Lung (tissue), 11 donors: ENCODE measurements at regions not wholly inside any gene's neighbourhood (a gene's known extent, or its start where the extent isn't known, plus 50 kb on each side); places are given as distances from the start of the nearest gene placed in this dataset.
A peak's percentile ranks its signal among the peaks of the same experiment; 100 is the strongest.

Source experiments
- ATAC-seq: fragments of 200-7000 bp; cut with Tn5 transposase; one replicate; pipeline ENCODE4 v1.9.1; 2020; ENCODE audit warnings: moderate number of reproducible peaks; ENCODE audit not compliant: insufficient read depth, low FRiP score
- DNase-seq, 3 donors: peaks; one replicate each; pipeline ENCODE4 v3.0.0-alpha.2; 2013 to 2017
- H3K27ac ChIP-seq, 2 donors: one replicate each; pipeline ENCODE4 v1.5.1; 2013; ENCODE audit warnings: mild to moderate bottlenecking in 2 of 2, moderate library complexity in 2 of 2, control low read depth in 1 of 2, inconsistent platforms in 1 of 2, low read depth in 1 of 2, low read length in 1 of 2
- H3K27me3 ChIP-seq, 3 donors: one replicate each; pipeline ENCODE4 v1.5.1; 2013; ENCODE audit warnings: low read length in 2 of 3; ENCODE audit not compliant: control insufficient read depth in 3 of 3, insufficient read depth in 3 of 3
- H3K36me3 ChIP-seq, 4 donors: one replicate each; pipeline ENCODE4 v1.5.1; 2013; ENCODE audit warnings: low read length in 4 of 4, mild to moderate bottlenecking in 1 of 4, moderate library complexity in 1 of 4; ENCODE audit not compliant: control insufficient read depth in 4 of 4, insufficient read depth in 4 of 4
- H3K4me1 ChIP-seq, 5 donors: one replicate each; pipeline ENCODE4 v1.5.1; 2013; ENCODE audit warnings: low read length in 5 of 5, mild to moderate bottlenecking in 2 of 5, moderate library complexity in 1 of 5; ENCODE audit not compliant: control insufficient read depth in 5 of 5, insufficient read depth in 5 of 5
- H3K4me3 ChIP-seq: one replicate; pipeline ENCODE4 v1.5.1; 2013; ENCODE audit warnings: mild to moderate bottlenecking, control low read depth, moderate library complexity
- H3K9ac ChIP-seq, 2 donors: one replicate each; pipeline ENCODE4 v1.5.1; 2013; ENCODE audit warnings: low read length in 2 of 2, control low read depth in 1 of 2; ENCODE audit not compliant: insufficient read depth in 1 of 2
- H3K9me3 ChIP-seq, 4 donors: one replicate each; pipeline ENCODE4 v1.5.1; 2013; ENCODE audit warnings: low read length in 3 of 4, mild to moderate bottlenecking in 1 of 4, moderate library complexity in 1 of 4; ENCODE audit not compliant: control insufficient read depth in 4 of 4, insufficient read depth in 3 of 4
- CTCF ChIP-seq: IDR thresholded peaks from 2 replicates; pipeline ENCODE4 v1.5.1; 2012; ENCODE audit warnings: mild to moderate bottlenecking; ENCODE audit errors: control extremely low read depth, extremely low read depth
- WGBS, 2 donors: extraction: QIAGEN DNeasy Blood & Tissue Kit; methylation state at CpG; one replicate each; pipeline ENCODE4 v1.1.7; 2013; 5-methylcytosine and 5-hydroxymethylcytosine counted together
- donor health status: control.
- donor health status: control.
- donor health status: Bipolar disorder and iron deficiency.
- donor health status: healthy.
- donor health status: DM: yes; HTN: yes; CAD: no.

GRCh38 chr2:20516291-20516645, 69.4 kb downstream of the RHOB start:
- no peaks in the 10 kb centered on the region for H3K9me3 ChIP-seq
- no peaks in the 10 kb centered on the region for H3K27me3 ChIP-seq
- no peaks in the 10 kb centered on the region for H3K36me3 ChIP-seq
- H3K4me1 ChIP-seq, result peaks cover 0 to 6% (median 0%) of the 10 kb centered on the region in 5 donors
- WGBS, 2 donors, result 93 to 100% methylated on average over 2 of the region's 2 CpGs
- H3K27ac ChIP-seq, result no peak overlapping the region
- no peak overlapping the region for H3K9ac ChIP-seq
- no peak for TF ChIP-seq CTCF
- no peak overlapping the region for H3K4me3 ChIP-seq
- ATAC-seq (no peak), DNase-seq (no peak)

GRCh38 chr2:20516646-20517341, 69.9 kb downstream of the RHOB start:
- ATAC-seq (no peak), DNase-seq (peak in 1 of 3 donors; percentile 56)
- Histone ChIP-seq H3K4me1 (peaks cover 0 to 6% (median 0%) of the 10 kb centered on the region in 5 donors), H3K4me3 (no peak overlapping the region), H3K27ac (peak overlapping the region in 1 of 2 donors; percentile 32), H3K9me3 (no peaks in the 10 kb centered on the region), H3K9ac (no peak overlapping the region), H3K27me3 (no peaks in the 10 kb centered on the region), H3K36me3 (no peaks in the 10 kb centered on the region)
- WGBS, 2 donors, result 65 to 80% methylated on average over 10 of the region's 10 CpGs
- TF ChIP-seq CTCF, result no peak

- no peak overlapping the region for H3K27ac ChIP-seq
- H3K9ac ChIP-seq, result no peak overlapping the region
- no peak for DNase-seq
- no peak overlapping the region for H3K4me3 ChIP-seq
- H3K27me3 ChIP-seq, result no peaks in the 10 kb centered on the region
- H3K9me3 ChIP-seq, result no peaks in the 10 kb centered on the region
- no peaks in the 10 kb centered on the region for H3K36me3 ChIP-seq
- peaks cover 0 to 8% (median under 1%) of the 10 kb centered on the region in 5 donors for H3K4me1 ChIP-seq
- 95 to 99% methylated on average over 3 of the region's 3 CpGs for WGBS, 2 donors
- no peak for ATAC-seq
- no peak for TF ChIP-seq CTCF
These were observed 72.4 kb downstream of the RHOB start for GRCh38 chr2:20519309-20519708.

- H3K4me3 ChIP-seq, result no peak overlapping the region
These were observed 73.3 kb downstream of the RHOB start for GRCh38 chr2:20520128-20520527.

More at GRCh38 chr2:20520128-20520527, 73.3 kb downstream of the RHOB start:
- WGBS, 2 donors, result 95 to 97% methylated on average over 10 of the region's 10 CpGs
- DNase-seq (no peak), ATAC-seq (no peak)
- no peak for TF ChIP-seq CTCF
- Histone ChIP-seq H3K4me1 (peaks cover 0 to 15% (median 7%) of the 10 kb centered on the region in 5 donors), H3K9me3 (no peaks in the 10 kb centered on the region), H3K9ac (no peak overlapping the region), H3K36me3 (no peaks in the 10 kb centered on the region), H3K27me3 (no peaks in the 10 kb centered on the region), H3K27ac (no peak overlapping the region)
